HK-2 (cell line): ENCODE measurements at regions not wholly inside any gene's neighbourhood (a gene's known extent, or its start where the extent isn't known, plus 50 kb on each side); places are given as distances from the start of the nearest gene placed in this dataset.

Experiments
- DNase-seq: peaks from one replicate; pipeline ENCODE4 v3.0.0-alpha.2; 2018; ENCODE audit not compliant: unreplicated experiment

DNA sequence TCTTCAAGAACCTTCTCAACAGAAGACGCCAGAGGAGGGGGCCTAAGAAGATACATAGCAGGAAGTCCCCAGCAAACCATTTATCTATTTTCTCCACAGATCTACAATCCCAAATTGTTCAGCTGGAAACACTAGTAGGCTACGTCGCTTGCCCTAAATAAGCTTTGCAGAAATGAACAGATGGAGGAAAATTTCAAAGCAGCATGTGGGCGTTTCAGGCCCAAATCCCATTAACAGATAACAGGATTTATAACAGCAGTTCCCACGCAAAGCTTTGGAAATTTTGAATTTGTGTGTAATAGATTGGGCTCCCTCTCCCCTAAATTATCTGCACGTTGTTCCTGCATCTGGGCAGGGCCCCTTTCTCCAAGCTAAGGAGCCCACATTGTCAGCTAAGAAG is 60.6 kb upstream of the FRMD4A start:
- no peak for DNase-seq

DNA sequence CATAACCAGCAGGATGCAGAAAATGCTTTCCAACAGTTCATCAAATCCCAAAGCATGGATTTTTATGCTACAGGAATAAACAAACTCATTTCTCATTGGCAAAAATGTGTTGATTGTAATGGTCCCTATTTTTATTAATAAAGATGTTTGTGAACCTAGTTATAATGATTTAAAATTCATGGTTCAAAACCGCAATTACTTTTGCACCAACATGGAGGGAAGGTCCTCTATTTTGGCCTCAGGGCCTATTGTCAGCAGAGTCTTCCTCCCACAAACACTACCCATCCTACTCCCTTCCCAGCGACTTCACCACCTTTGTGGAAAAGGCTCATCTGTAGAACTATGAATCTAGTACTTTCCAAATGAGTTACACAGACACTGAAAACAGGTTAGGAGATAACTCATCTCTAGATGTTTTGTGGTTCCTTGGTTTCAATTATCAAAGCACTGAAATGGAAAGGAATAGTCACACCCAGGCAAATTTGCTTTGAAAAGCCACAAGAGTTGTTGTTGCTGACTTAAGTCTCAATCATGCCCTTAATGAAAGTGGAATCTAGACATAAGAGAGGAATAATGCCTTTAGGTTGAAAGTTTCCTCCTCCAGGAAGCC is 59.4 kb upstream of the FRMD4A start:
- no peak for DNase-seq

DNA sequence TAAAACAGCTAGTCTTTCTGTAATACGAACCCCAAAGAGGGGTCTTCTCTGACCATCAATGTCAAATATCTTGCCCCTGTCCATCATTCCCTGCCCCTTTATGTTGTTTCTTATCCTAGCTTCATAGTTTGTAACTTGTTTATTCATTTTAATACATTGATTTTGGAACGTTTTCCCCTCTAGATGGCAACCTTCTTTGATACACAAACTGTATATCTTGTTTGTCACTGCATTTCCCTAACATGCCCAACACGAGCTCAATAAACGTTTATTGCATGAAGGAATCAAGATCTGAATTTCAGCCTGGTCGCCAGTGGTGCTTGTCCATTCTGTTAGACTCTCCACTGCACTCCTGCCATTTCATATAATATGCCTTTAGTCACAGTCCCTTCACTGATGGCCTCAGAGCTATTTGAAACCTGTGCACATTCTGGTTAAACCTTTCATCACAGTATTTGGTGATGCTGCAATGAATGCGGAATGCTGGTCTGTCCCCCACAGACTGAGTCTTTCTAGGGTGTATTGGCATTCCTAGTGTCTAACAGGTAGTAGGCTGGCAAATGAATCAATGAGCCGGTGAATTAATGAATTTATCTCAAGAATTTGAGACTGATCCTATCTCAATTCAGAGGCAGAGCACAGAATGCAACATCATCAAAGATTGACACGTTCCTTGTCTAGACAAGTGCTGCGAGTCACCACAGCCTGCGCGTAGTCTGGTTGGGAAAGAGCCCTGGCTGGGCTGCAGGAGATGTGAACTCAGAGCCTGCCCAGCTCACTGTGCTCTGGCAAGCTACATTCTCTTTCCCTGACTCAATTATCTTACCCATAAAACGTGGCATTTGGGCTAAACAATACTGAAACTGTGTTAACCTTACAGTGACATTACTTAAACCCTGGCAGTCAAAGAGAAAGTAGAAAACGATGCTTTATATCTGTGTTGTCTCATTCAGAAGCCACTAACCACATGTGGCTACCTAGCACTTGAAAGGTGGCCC is 55.2 kb upstream of the FRMD4A start:
- DNase-seq, result peak; percentile 47

DNA sequence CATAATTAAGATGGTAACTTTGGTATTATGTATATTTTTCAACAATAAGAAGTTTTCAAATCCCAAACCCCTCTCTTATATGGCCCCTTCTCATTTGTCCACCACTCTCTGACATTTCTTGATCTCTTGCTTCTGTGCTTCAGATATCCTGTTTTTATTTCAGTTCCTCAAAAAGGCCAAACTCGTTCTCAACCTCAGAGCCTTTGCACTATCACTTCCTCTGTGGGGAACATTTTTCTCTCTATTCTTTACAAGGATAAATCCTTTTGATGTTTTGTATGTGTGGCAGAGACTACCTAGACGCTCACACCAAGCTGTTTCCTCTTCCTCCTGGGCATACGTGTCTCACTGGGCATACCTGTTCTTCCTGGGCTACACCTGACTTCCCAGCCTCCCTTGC is 54.2 kb upstream of the FRMD4A start:
- DNase-seq, result no peak

DNA sequence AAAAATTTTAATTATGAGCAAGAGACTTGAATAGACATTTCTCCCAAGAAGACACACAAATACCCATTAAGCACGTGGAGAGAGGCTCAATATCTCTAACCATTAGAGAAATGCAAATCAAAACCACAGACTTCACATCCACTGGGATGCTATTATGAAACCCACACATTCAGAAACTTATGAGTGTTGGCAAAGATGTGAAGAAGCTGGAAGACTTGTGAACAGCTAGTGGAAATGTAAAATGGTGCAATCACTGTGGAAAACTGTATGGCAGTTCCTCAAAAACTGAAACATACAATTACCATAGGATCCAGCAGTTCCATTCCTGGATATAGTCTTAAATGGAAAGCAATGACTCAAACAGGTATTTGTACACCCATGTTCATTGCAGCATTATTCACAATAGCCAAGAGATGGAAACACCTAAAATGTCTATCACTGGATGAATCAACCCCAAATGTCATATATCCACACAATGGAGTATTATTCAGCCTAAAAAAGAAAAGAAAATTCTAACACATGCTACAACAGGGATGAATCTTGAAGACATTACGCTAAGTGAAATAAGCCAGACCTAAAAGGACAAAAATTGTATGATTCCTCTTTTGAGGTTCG is 53.5 kb upstream of the FRMD4A start:
- no peak for DNase-seq

DNA sequence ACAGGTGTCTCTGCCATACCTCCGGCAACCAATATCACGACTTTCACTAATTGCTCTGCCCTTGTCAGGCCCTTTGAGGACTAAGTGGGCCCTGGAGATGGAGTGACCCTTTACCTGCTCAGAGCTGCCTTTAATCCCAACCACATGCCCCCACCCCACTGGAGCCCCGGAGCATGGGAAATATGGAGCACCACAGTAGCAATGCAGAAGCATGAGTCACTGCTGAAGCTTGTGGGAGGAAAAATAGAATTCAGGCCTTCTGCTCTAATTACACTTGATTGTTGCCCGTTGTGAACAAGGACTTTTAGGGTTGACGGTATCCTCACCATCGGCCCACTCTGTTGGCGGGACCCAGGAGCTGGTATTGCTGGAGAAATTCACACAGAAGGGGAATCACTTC is 52.5 kb upstream of the FRMD4A start:
- no peak for DNase-seq

DNA sequence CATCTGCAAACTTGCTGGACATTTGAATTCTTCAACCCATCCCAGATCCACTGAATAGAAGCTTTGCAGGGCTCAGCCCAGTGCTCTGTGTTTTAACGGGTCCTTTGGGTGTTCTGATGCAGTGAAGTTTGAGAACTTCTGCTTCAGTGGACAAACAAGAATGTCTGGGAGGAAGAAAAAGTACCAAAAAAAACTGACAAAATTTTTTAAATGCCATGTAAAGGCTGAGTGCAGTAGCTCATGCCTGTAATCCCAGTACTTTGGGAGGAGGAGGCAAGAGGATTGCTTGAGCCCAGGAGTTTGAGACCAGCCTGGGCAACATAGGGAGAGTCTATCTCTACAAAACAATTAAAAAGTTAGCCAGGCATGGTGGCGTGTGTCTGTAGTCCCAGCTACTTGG is 51.8 kb upstream of the FRMD4A start:
- DNase-seq, result no peak

DNA sequence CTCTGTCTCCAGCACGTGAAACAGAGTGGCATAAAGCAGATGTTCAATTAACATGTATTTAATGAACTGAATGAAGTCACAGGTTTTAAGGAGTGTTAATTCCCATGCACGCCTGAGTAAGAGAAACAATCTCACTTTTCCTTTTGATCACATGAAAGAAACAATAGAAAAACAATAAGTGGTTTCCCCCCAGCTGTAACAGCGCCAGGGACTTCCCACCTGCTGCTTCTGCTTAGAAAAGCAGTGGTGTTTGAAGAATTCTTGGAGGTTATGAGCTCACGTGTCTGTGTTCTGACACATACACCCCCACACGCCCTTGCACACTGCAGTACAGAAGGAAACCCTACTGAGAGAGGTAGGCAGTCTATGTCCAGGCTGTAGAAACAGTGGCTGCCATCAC is 51.3 kb upstream of the FRMD4A start:
- DNase-seq, result peak; percentile 7

DNA sequence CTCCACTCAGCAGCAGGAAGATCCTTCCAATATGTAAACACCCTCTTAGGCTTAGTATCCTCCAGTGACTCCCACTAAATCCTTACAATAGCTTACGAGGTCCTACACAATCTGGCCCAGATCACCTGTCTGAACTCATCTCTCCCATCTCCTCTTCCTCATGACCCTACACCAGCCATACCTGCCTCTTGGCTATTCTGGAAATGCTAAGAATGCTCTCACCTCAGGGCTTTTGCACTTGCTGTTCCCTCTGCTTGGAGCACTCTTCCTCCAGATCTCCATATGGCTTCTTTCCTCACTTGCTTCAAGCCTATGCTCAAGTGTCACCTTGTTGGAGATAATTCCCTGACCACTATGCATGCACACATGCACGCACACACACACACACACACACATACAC is 50.8 kb upstream of the FRMD4A start:
- no peak for DNase-seq

DNA sequence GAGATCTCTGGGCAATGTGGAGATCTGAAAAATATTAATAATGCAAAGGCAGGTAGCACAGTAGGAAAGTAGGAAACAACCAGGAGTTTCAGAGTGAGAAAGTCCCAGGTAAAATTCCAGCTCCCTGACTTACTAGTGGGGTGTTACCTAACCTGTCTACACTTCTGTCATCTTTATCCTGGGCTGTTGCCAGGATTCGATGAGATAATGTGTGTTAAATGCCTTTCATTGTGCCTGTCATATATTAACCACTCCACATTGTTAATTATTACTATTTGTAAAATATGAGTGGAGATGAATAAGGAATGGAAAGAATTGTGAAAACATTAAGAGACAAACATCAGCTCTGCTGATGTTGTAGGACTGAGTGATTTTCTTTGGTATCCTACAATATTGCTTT is 50.0 kb upstream of the FRMD4A start:
- no peak for DNase-seq
